Esophagus (tissue), 2 donors: ENCODE measurements at regions not wholly inside any gene's neighbourhood (a gene's known extent, or its start where the extent isn't known, plus 50 kb on each side); places are given as distances from the start of the nearest gene placed in this dataset.

Experiments
- H3K27ac ChIP-seq, 2 donors: one replicate each; pipeline ENCODE4 v1.5.1; 2013; ENCODE audit warnings: low read depth in 2 of 2, mild to moderate bottlenecking in 2 of 2, inconsistent platforms in 1 of 2, low read length in 1 of 2, moderate library complexity in 1 of 2
- H3K27me3 ChIP-seq, 2 donors: one replicate each; pipeline ENCODE4 v1.6.1; 2013; ENCODE audit warnings: low read length in 2 of 2, control low read depth in 1 of 2, mild to moderate bottlenecking in 1 of 2; ENCODE audit not compliant: insufficient read depth in 2 of 2, control insufficient read depth in 1 of 2
- H3K36me3 ChIP-seq, 2 donors: one replicate each; pipeline ENCODE4 v1.6.1; 2013; ENCODE audit warnings: low read length in 1 of 2; ENCODE audit not compliant: control insufficient read depth in 2 of 2, insufficient read depth in 2 of 2
- H3K4me1 ChIP-seq, 2 donors: one replicate each; pipeline ENCODE4 v1.6.1; 2013; ENCODE audit warnings: low read length in 1 of 2; ENCODE audit not compliant: control insufficient read depth in 2 of 2, insufficient read depth in 2 of 2
- H3K4me3 ChIP-seq, 2 donors: one replicate each; pipeline ENCODE4 v1.5.1; 2013; ENCODE audit warnings: low read length in 2 of 2, mild to moderate bottlenecking in 2 of 2, low read depth in 1 of 2, moderate library complexity in 1 of 2
- H3K9me3 ChIP-seq, 2 donors: one replicate each; pipeline ENCODE4 v1.6.1; 2013; ENCODE audit warnings: mild to moderate bottlenecking in 2 of 2, low read depth in 1 of 2, low read length in 1 of 2, moderate library complexity in 1 of 2; ENCODE audit not compliant: control insufficient read depth in 2 of 2, insufficient read depth in 1 of 2
- WGBS, 2 donors: extraction: QIAGEN DNeasy Blood & Tissue Kit; methylation state at CpG; one replicate each; pipeline ENCODE4 v1.1.7; 2013; 5-methylcytosine and 5-hydroxymethylcytosine counted together
- donor health status: healthy with polysubstance abuse.
- donor health status: Bipolar disorder and iron deficiency.

DNA sequence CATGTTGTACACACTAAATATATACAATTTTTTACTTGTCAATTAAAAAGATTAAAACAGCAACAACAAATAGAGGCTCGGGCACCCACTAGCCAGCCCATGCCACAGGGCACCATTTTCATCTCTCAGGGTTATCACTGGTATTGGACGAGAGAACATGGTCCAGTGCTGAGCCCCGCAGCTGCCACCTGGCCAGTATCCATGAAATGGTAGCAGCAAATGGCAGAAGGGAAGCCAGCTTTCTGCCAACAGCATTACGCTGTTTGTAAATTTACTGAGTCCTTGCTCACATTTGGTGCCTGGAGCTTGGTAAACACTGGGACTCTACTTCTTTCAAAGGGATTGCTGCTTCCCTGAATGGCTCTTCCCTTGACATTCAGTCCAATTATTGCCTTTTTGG lies 87.9 kb upstream of the WASF3 start:
- H3K4me1 ChIP-seq, result no peaks in the 10 kb centered on the region
- H3K36me3 ChIP-seq, result no peaks in the 10 kb centered on the region
- no peaks in the 10 kb centered on the region for H3K27me3 ChIP-seq
- no peak overlapping the region for H3K27ac ChIP-seq
- H3K4me3 ChIP-seq, result no peak overlapping the region
- H3K9me3 ChIP-seq, result no peaks in the 10 kb centered on the region
- WGBS, 2 donors, result 76 to 80% methylated on average over 4 of the region's 4 CpGs

DNA sequence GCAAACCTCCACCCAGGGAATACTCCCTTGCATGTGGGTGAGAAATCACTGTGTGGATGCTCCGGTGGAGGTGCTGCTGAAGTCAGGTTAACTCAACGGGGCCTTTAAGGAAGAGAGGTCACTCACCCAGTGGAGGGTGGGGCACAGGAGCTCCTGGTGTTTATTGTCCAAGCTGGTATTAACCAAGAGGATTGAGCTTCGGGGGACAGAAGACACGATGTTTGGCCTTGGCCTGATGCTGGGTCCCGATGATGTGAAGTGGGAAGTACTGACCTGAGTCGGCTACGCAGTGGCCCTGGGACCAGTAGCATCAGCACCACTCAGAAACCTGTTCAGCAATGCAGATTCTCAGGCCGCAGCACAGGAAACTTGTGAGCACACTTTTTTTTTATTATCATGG lies 85.7 kb upstream of the WASF3 start:
- Histone ChIP-seq H3K27me3 (no peaks in the 10 kb centered on the region), H3K27ac (no peak overlapping the region), H3K9me3 (peaks cover 0 to 2% of the 10 kb centered on the region in 2 donors), H3K4me3 (no peak overlapping the region), H3K36me3 (no peaks in the 10 kb centered on the region), H3K4me1 (peaks cover 0 to 2% of the 10 kb centered on the region in 2 donors)
- WGBS, 2 donors, result 87% methylated on average over 8 of the region's 8 CpGs

DNA sequence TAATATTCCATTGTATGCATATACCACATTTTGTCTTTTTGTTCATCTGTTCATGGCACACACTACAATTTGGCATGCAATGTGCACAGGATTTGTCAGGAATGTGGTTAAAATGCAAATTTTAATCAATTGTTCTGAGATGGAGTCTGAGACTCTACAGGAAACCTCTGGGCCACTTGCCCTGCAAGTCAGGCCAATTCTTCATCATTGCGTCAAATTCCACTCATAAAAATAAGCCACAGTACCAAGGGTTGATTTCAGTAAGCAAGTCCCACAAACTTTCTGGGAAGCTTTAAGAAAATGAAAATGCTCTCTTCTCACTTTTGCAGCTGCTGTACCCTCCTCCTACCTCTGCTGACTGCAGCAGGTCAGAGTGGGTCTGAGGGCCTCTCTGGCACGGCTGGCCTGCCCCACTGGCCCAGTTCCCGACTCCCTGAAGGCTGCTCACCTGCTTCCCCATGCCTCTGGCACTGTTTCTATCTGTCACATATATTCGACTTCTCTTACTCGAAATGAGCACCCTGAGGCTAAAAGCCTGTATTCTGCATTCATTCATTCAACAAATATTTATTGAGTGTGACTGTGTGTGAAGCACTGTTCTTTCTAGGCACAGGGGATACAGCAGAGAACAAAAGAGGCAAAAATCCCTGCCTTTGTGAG lies 83.8 kb upstream of the WASF3 start:
- Histone ChIP-seq H3K27me3 (no peaks in the 10 kb centered on the region), H3K4me3 (no peak overlapping the region), H3K27ac (no peak overlapping the region), H3K36me3 (no peaks in the 10 kb centered on the region), H3K4me1 (peaks cover 0 to 2% of the 10 kb centered on the region in 2 donors), H3K9me3 (peaks cover 0 to 2% of the 10 kb centered on the region in 2 donors)
- WGBS, 2 donors, result 42 to 58% methylated on average over 5 of the region's 5 CpGs

DNA sequence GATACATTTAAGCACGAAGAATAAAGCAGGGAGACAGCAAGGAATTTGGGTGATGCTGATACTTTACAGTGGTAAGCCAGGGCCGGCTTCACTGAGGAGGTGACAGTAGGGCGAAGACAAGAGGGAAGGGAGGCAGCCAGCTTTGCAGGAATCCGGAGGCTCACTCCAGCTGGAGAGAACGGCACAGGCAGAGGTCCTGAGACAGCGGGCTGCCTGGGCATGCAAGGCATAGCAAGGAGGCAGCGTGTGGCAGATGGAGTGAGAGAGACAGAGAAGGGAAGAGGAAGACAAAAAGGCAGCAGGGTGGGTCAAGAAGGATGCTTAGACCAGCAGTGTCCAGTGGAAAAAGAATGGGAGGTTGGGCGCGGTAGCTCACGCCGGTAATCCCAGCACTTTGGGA lies 83.2 kb upstream of the WASF3 start:
- Histone ChIP-seq H3K4me1 (peaks cover 0 to 2% of the 10 kb centered on the region in 2 donors), H3K27me3 (no peaks in the 10 kb centered on the region), H3K9me3 (peaks cover 0 to 2% of the 10 kb centered on the region in 2 donors), H3K4me3 (no peak overlapping the region), H3K27ac (no peak overlapping the region), H3K36me3 (no peaks in the 10 kb centered on the region)
- WGBS, 2 donors, result 64 to 65% methylated on average over 11 of the region's 11 CpGs

DNA sequence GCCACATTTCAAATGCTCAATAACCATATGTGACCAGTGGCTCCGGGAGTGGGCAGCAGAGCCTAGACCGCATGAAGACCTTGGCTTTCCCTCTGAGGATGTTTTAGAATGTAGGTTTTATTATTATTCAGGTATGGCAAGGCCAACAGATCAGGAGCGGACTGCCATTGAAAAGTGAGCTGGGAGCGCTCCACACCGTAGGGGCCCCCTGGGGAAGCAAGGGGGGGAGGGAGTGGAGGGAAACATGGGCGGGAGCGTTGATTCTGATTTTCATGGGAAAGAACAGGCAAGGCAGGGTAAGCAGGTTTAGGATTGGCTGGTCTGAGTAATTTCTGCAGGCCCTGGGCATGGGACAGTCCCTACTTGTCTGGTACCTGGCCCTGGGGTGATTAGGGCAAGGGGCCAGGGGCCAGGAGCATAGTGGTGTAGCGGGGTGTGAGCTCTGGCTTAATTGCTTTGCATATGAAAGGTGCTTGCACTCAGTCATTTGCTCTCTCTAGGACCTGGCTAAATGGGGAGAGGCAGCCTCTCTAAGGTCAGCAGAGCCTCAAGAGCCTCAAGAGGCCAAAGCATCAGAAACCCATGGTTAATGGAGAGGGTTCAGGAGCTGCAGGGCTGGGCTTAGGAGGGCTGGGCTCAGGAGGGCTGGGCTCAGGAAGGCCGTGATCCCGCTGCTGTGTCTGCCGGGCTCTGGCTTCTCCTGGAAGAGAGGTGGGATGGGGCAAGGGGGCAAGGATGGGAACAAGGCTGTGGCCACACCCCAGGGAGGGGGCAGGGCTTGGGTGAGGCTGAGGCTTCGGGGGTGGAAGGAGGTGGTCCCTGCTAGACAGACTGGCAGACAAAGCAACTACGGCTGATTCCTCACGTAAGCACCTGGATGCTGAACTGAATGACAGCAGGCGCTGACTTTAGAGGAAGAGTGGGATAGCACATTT lies 82.0 kb upstream of the WASF3 start:
- Histone ChIP-seq H3K4me1 (peaks cover 0 to 2% of the 10 kb centered on the region in 2 donors), H3K27me3 (no peaks in the 10 kb centered on the region), H3K4me3 (no peak overlapping the region), H3K27ac (peak overlapping the region in 1 of 2 donors; percentile 24), H3K9me3 (peaks cover 0 to 2% of the 10 kb centered on the region in 2 donors), H3K36me3 (no peaks in the 10 kb centered on the region)
- WGBS, 2 donors, result 52 to 63% methylated on average over 15 of the region's 15 CpGs

DNA sequence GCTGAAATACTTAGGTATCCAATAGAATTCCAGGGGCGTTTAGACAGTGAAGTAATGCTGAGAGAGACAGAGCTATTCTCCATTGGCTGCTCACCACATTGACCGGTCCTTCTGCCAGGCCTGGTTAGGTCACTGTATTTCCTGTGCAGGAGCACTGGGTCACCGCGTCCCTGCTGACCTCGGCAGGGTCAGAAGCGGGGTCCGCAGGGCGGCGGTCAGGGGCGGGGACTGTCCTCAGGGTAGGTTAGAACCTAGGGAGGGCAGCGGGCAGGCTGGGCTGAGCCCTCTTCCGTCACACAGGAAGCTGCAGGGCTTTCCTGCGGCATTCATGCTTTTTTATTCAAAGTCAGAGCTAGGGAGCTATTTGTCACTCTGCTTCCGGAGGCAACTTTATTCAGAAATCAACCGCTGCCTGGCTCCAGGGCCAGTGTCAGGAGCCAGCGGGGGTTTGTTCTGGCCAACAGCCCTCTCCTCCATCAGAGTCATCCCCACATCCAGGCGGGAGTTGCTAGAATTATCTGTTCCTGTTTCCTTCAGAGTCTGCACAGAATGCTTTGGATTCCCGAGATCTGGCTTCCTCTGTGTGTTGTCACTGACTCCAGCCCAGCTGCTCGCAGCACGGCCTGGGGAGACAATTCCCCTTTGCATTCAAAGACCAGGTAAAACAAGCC lies 81.2 kb upstream of the WASF3 start:
- Histone ChIP-seq H3K9me3 (peaks cover 0 to 2% of the 10 kb centered on the region in 2 donors), H3K27me3 (no peaks in the 10 kb centered on the region), H3K4me3 (no peak overlapping the region), H3K36me3 (no peaks in the 10 kb centered on the region), H3K4me1 (peaks cover 0 to 2% of the 10 kb centered on the region in 2 donors), H3K27ac (no peak overlapping the region)
- WGBS, 2 donors, result 6 to 9% methylated on average over 12 to 20 of the region's 20 CpGs

DNA sequence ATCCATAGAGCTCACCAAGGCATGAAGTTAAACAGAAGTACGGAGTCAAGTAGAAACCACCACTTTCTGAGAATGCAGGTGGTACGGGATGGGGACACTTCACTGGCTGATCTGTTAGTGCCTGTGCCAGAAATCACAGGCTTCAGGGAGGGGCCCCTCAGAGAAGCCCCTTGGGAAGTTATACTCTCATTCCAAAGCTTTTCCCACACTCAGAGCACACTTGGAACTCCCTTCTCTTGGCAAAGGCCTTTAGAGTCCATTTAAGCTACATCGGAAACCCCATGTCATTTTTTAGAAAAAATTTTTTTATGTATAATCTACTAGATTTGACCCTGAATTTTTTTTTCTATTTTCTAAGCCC lies 80.7 kb upstream of the WASF3 start:
- 39 to 45% methylated on average over 3 of the region's 3 CpGs for WGBS, 2 donors
- H3K4me3 ChIP-seq, result no peak overlapping the region
- no peaks in the 10 kb centered on the region for H3K27me3 ChIP-seq
- H3K27ac ChIP-seq, result no peak overlapping the region
- peaks cover 0 to 2% of the 10 kb centered on the region in 2 donors for H3K9me3 ChIP-seq
- peaks cover 0 to 2% of the 10 kb centered on the region in 2 donors for H3K4me1 ChIP-seq
- H3K36me3 ChIP-seq, result no peaks in the 10 kb centered on the region

DNA sequence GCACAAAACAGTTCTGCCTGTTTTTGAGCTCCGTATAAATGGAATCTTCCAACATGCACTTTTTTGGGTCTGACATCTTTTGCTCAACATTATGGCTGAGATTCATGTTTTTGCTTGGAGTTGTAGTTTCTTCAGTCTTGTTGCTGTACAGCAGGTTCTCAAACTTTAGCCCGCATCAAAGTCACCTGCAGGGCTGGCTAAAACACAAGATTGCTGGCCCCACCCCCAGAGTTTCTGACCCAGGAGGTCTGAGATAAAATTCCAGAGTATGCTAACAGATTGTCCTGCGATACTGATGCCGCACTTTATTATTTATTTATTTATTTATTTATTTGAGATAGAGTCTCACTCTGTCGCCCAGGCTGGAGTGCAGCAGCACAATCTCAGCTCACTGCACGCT lies 79.8 kb upstream of the WASF3 start:
- Histone ChIP-seq H3K4me3 (no peak overlapping the region), H3K9me3 (peaks cover 0 to 2% of the 10 kb centered on the region in 2 donors), H3K27me3 (no peaks in the 10 kb centered on the region), H3K36me3 (no peaks in the 10 kb centered on the region), H3K4me1 (peaks cover 0 to 2% of the 10 kb centered on the region in 2 donors), H3K27ac (no peak overlapping the region)
- 85 to 93% methylated on average over 6 of the region's 6 CpGs for WGBS, 2 donors

DNA sequence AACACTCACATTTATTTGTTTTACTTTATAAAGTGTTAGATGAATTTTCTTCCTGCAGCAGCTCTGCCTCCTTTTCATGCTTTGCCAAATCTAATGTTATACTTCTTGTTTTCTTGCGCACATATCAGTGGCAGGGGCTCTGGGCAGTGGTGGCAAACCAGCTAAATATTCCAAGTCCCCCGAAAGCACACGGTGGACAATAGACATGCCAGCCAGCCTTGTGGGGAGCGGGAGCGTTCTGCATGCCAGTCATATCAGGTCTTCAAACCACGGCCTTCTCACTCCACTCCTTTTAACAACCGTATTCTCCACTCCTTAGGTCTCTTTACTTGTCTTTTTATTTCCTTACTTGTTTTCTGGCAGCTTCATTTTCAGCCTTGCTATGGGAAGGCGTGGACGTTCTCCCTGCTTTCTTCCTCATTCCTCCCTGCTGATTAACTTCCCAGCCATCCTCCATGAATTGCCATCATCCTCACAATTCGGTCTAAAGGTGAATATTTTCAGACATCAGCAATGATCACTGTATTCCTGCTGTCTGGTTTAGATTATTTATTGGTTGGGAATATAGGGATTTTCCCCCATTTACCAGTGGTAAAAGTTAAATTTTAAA lies 77.1 kb upstream of the WASF3 start:
- H3K27me3 ChIP-seq, result no peaks in the 10 kb centered on the region
- H3K36me3 ChIP-seq, result no peaks in the 10 kb centered on the region
- no peaks in the 10 kb centered on the region for H3K4me1 ChIP-seq
- no peak overlapping the region for H3K4me3 ChIP-seq
- 64 to 73% methylated on average over 10 of the region's 10 CpGs for WGBS, 2 donors
- H3K27ac ChIP-seq, result no peak overlapping the region
- H3K9me3 ChIP-seq, result peaks cover 0 to 2% of the 10 kb centered on the region in 2 donors
